Tibial artery (tissue), 4 donors: ENCODE measurements at regions not wholly inside any gene's neighbourhood (a gene's known extent, or its start where the extent isn't known, plus 50 kb on each side); places are given as distances from the start of the nearest gene placed in this dataset.
"Not testable (repeated sequence)": the region's sequence is repeated elsewhere in the genome, so short reads cannot be mapped to it uniquely, and the experiment has no call there.

Experiments
- DNase-seq, 2 donors: peaks; one replicate each; pipeline ENCODE4 v3.0.0-alpha.2; 2019
- H3K27ac ChIP-seq, 2 donors: fragments of 200-600 bp; sonication (generic) in 1 of 2; 1 replicate in 1 of 2; 2 replicates in 1 of 2; pipeline ENCODE4 v1.5.1; 2018 to 2019; ENCODE audit warnings: mild to moderate bottlenecking in 1 of 2
- H3K27me3 ChIP-seq, 2 donors: fragments of 200-600 bp; sonication (generic) in 1 of 2; one replicate each; pipeline versions ENCODE4 v1.5.1 to v1.6.0; 2016 to 2019
- H3K36me3 ChIP-seq, 3 donors: fragments of 200-600 bp; sonication (generic) in 2 of 3; one replicate each; pipeline ENCODE4 v1.5.1; 2016 to 2019; ENCODE audit warnings: mild to moderate bottlenecking in 2 of 3
- H3K4me1 ChIP-seq, 4 donors: fragments of 200-600 bp; sonication (generic) in 2 of 4; 1 replicate in 3 of 4; 2 replicates in 1 of 4; pipeline ENCODE4 v1.5.1; 2016 to 2019
- H3K4me3 ChIP-seq, 2 donors: fragments of 200-600 bp; sonication (generic) in 1 of 2; 1 replicate in 1 of 2; 2 replicates in 1 of 2; pipeline ENCODE4 v1.5.1; 2018 to 2019; ENCODE audit warnings: mild to moderate bottlenecking in 2 of 2
- H3K9me3 ChIP-seq, 3 donors: fragments of 200-600 bp; sonication (generic) in 1 of 3; one replicate each; pipeline ENCODE4 v1.5.1; 2016 to 2019
- CTCF ChIP-seq, 2 experiments: fragments of 200-600 bp in 1 of 2; fragments of 450-650 bp in 1 of 2; IDR thresholded peaks; one replicate each; pipeline ENCODE4 v1.5.1; 2017 to 2019; ENCODE audit warnings: antibody characterized with exemption in 2 of 2, mild to moderate bottlenecking in 1 of 2, moderate library complexity in 1 of 2
- intact Hi-C: fragments of 100-400 bp; cut with DNase I; formaldehyde crosslinking; loops from one replicate; pipeline ENCODE4 v1.15.0; 2023; ENCODE audit warnings: low total_unique reads

GRCh38 chr4:3605491-3605890 lies 73.3 kb upstream of the LRPAP1 start:
- Histone ChIP-seq H3K27me3 (peaks cover 0 to 23% of the 10 kb centered on the region in 2 donors), H3K4me1 (no peaks in the 10 kb centered on the region), H3K9me3 (peaks cover 0 to 8% (median 0%) of the 10 kb centered on the region in 3 donors), H3K4me3 (no peak overlapping the region), H3K36me3 (no peaks in the 10 kb centered on the region), H3K27ac (no peak overlapping the region)
- DNase-seq = no peak
- intact Hi-C loops = no loop called here
- TF ChIP-seq CTCF (IDR thresholded peaks at IDR 0.05) = no peak

DNA sequence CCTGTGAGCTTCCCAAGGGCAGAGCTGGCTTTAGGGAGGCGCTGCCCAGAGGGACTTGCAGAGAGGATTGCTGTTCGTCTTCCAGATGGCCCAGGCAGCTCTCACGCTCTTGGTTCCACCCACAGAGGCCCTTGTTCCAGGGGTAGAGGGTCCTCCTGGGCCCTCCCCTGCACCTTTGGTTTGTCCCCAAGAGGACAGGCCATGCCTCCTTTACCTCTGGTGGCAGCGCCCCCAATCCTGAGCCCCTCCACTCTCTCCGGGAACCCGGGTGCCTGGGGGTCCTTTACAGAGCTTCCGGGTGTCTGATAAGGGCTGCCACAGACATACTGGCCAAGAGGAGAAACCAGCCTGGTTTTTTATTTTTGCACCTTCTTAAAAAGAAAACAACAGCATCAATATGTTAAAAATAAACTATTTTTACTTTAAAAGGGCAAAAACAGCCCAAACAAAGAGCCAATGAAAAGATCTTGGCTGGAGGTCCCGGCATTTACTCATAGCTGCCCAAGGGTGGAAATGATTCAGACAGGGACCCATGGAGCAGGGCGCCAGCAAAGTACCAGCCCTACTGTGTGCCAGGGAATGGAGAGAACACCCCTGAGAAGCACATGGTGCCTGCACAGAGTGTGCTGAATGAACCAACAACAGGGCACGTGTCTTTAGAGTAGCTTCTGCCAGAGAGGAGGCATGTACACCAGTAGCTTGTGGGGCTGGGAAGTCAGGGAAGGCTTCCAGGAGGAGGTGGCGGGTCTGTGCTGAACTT lies 70.8 kb upstream of the LRPAP1 start:
- DNase-seq, H3K36me3 ChIP-seq, intact Hi-C loops, H3K4me1 ChIP-seq, H3K9me3 ChIP-seq, H3K27ac ChIP-seq, H3K4me3 ChIP-seq: not testable (repeated sequence)
- peaks cover 0 to 23% of the 10 kb centered on the region in 2 donors for H3K27me3 ChIP-seq

- no peak for DNase-seq
- Histone ChIP-seq H3K27me3 (peaks cover 0 to 27% of the 10 kb centered on the region in 2 donors), H3K4me1 (no peaks in the 10 kb centered on the region), H3K36me3 (no peaks in the 10 kb centered on the region), H3K27ac (no peak overlapping the region), H3K4me3 (no peak overlapping the region), H3K9me3 (peaks cover 0 to 8% (median 0%) of the 10 kb centered on the region in 3 donors)
- intact Hi-C loops = no loop called here
- TF ChIP-seq CTCF (IDR thresholded peaks at IDR 0.05) = no peak
Measured at GRCh38 chr4:3601992-3602391, 69.8 kb upstream of the LRPAP1 start.

DNA sequence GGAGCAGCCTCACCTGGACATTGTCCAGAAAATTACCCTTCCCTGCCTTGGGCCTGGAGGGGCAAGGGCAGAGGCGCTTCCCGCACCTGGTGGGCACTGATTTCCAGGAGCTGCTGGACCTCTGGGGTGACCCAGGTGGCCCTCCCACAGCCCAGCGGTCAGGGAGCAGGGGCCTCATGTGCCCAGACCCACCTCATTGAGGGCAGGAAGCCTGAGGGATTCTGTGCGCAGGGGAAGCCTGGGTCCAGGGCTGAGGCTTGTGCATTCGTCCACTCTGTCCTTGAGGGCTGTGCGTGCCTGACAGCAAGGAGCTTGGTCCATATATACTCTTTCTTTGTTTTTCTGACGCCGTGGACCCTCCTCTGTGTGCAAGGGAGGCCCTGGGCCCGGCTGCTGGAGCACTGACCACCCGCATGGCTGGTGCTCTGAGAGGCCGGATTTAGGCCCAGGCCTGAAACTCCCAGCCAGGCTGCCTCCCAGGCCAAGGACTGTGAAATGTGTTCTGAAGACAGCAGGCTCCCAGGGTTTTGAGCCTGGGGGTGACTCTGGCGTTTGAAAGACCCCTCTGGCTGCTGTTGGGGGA lies 69.0 kb upstream of the LRPAP1 start:
- H3K36me3 ChIP-seq, H3K4me1 ChIP-seq, H3K27ac ChIP-seq, intact Hi-C loops, H3K4me3 ChIP-seq, DNase-seq, H3K9me3 ChIP-seq: not testable (repeated sequence)
- peaks cover 0 to 27% of the 10 kb centered on the region in 2 donors for H3K27me3 ChIP-seq

DNA sequence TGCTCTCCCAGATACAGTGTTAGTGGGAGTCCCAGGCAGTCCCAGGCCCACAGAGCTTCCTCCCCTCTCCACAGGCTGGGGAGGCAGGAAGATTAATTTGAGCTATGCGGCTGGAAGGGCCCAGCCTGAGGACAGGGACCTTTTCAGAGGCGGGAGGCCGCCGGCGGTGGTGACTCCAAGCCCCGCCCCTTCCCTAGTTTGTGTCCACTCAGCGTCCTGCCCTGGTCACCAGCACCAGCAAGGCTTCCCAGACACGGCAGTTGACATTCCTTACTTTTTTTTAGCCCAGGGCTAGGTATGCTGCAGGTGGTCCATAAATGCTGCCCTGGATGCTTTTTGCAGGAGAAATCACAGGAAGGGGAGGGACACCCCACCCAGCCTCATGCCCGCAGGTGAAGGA lies 67.7 kb upstream of the LRPAP1 start:
- no peak overlapping the region for H3K4me3 ChIP-seq
- H3K27me3 ChIP-seq = peaks cover 0 to 25% of the 10 kb centered on the region in 2 donors
- H3K27ac ChIP-seq = no peak overlapping the region
- H3K36me3 ChIP-seq = no peaks in the 10 kb centered on the region
- peaks cover 0 to 8% (median 0%) of the 10 kb centered on the region in 3 donors for H3K9me3 ChIP-seq
- DNase-seq = no peak
- no peak for TF ChIP-seq CTCF (IDR thresholded peaks at IDR 0.05)
- H3K4me1 ChIP-seq = no peaks in the 10 kb centered on the region
- intact Hi-C loops = no loop called here

DNA sequence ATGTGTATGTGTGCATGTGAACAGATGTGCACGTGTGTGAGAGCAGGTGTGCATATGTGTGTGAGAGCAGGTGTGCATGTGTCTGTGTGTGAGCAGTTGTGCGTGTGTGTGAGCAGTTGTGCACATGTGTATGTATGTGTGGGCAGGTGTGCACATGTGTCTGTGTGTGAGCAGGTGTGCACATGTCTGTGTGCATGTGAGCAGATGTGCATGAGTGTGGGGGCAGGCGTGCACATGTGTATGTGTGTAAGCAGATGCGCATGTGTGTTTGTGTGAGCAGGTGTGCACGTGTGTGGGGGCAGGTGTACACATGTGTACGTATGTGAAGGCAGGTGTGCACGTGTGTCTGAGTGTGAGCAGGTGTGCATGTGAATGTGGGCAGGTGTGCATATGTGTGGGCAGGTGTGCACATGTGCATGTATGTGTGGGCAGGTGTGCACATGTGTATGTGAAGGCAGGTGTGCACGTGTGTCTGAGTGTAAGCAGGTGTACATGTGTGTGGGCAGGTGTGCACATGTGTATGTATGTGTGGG lies 66.5 kb upstream of the LRPAP1 start:
- Histone ChIP-seq H3K36me3 (no peaks in the 10 kb centered on the region), H3K4me3 (no peak overlapping the region), H3K27me3 (peaks cover 0 to 13% of the 10 kb centered on the region in 2 donors), H3K9me3 (peaks cover 0 to 8% (median 0%) of the 10 kb centered on the region in 3 donors), H3K27ac (no peak overlapping the region), H3K4me1 (no peaks in the 10 kb centered on the region)
- intact Hi-C loops = no loop called here
- no peak for TF ChIP-seq CTCF (IDR thresholded peaks at IDR 0.05)
- no peak for DNase-seq

- DNase-seq, intact Hi-C loops, H3K9me3 ChIP-seq: not testable (repeated sequence)
Measured at GRCh38 chr4:3597896-3598505, 65.8 kb upstream of the LRPAP1 start.

DNA sequence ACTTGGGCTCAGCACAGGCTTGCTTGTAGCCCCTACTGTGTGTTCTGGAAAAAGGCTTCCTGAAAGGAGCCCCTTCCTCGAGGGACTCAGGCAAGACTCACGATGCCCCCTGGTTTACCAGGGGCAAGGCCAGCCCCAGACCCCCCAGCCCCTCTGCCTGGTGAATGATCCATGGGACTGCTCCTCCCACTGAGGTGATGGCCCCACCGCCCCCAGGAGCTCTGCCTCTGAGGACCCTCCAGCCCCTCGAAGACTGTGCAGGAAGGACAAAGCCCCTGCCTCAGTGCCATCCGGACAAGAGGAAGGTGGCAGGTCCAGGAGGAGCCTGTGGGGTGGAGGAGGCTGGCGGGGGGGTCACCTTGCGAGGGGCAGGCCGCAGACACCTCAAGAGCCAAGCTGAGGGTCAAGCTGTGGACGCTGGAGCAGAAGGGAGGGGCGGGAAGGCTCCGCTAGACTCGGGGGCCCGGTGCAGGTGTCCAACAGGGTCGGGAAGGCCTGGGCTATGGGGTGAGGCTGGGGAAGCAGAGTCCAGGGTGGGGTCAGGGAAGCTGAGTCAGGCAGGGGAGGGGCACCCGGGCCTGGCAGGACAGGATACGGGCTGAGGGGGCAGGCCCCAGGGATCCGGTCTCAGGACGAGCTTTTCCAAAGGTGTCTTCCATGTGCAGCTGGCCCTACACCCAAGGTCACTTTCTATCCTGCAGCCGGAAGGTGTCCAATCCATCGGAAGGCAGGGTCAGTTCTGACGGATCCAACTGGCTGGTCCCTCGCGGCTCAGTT lies 64.9 kb upstream of the LRPAP1 start:
- H3K4me3 ChIP-seq, H3K36me3 ChIP-seq, intact Hi-C loops, H3K27ac ChIP-seq, H3K9me3 ChIP-seq, DNase-seq, H3K4me1 ChIP-seq: not testable (repeated sequence)
- peaks cover 0 to 10% of the 10 kb centered on the region in 2 donors for H3K27me3 ChIP-seq

More at GRCh38 chr4:3597896-3598505, 65.8 kb upstream of the LRPAP1 start:
- H3K4me3 ChIP-seq, H3K27ac ChIP-seq, H3K36me3 ChIP-seq, H3K4me1 ChIP-seq: not testable (repeated sequence)
- peaks cover 0 to 10% of the 10 kb centered on the region in 2 donors for H3K27me3 ChIP-seq

DNA sequence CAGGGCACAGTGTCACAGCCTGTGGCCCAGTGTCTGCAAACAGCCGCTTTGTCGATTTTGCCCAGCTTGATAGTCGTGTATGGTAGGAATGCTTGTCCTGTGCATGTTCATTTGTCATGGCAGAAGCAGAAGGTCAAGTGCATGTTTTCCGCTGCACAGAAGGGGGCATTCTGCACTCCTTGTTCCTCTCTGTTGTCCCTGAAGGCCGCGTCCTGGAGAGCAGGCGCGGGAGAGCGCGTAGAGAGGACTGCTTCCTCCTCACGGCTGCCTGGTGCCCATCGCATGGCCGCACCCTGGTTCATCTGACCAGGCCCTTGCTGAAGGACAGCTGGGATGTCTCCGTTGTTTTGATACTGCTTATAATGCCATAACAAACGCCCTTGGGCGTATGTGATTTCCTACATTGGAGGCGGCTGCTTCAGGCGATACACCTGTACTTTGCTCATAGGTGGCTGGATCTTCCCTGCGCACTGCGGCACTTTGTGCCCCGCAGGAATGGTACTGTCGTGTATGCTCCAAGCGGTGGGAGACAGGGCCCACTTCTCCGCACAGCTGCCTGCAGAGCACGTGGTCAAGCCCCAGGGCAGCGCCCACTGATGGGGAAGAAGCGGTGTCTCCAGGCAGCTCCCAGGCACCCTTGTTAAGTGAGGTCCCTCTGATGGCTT lies 63.5 kb upstream of the LRPAP1 start:
- H3K27ac ChIP-seq, H3K4me1 ChIP-seq, H3K4me3 ChIP-seq, H3K27me3 ChIP-seq, DNase-seq, intact Hi-C loops, H3K36me3 ChIP-seq, H3K9me3 ChIP-seq: not testable (repeated sequence)
